AG04450 (cell line): ENCODE measurements at regions not wholly inside any gene's neighbourhood (a gene's known extent, or its start where the extent isn't known, plus 50 kb on each side); places are given as distances from the start of the nearest gene placed in this dataset.

ENCODE experiments used
- CTCF ChIA-PET: fragments of 300-600, 350-600 bp; formaldehyde crosslinking; extraction: SDS; loops from one replicate; lab custom pipeline; 2022; ENCODE audit warnings: antibody characterized with exemption, inconsistent platforms; lab: Charles Lee
- POLR2A ChIA-PET: fragments of 350-600 bp; formaldehyde crosslinking; extraction: SDS; loops from one replicate; lab custom pipeline; 2021; ENCODE audit warnings: antibody characterized with exemption, inconsistent platforms; lab: Yijun Ruan, JAX
- DNase-seq: peaks from one replicate; pipeline ENCODE4 v3.0.0-alpha.2; 2011; ENCODE audit warnings: low read depth, low spot score
- H3K27ac ChIP-seq: one replicate; pipeline ENCODE4 v1.5.1; 2012; ENCODE audit warnings: low read depth, low read length, control low read depth
- H3K27me3 ChIP-seq: one replicate; pipeline ENCODE4 v1.6.0; 2012; ENCODE audit warnings: low read length; ENCODE audit not compliant: control insufficient read depth, insufficient read depth
- H3K4me3 ChIP-seq: 2 replicates; pipeline ENCODE4 v1.5.1; 2011; ENCODE audit warnings: mild to moderate bottlenecking, low read depth, low read length, control low read depth
- H3K9me3 ChIP-seq: 2 replicates; pipeline ENCODE4 v1.5.1; 2012; ENCODE audit warnings: low read length; ENCODE audit not compliant: control insufficient read depth, insufficient read depth
- TF ChIP-seq, protein P1 (sequence below): IDR thresholded peaks from 2 replicates; pipeline ENCODE4 v1.5.1; 2011; ENCODE audit warnings: low read depth, low read length, control low read depth, inconsistent platforms

DNA sequence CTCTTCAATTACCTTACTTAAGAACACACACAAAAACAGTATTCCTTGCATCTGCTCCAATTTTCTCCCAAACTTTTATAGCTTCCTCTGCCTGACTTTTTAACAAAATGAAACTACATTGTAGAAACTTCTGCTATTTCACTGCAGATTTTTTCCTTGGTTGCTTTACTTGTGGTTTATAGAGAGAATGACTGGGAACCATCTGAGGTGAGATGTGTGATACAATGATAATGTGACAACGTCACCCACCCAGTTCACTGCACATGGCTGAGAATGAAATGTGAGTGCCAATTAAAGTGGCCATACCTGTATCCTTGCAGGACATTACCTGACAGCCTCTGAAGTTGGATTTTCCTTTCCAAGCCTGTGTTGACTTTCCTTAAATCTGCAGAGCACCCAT lies 258.4 kb downstream of the CD83 start:
- CTCF ChIA-PET, result no interaction called here
- Histone ChIP-seq H3K27me3 (peaks cover 24% of the 10 kb centered on the region), H3K27ac (no peak overlapping the region), H3K4me3 (no peak overlapping the region), H3K9me3 (no peaks in the 10 kb centered on the region)
- no peak for DNase-seq
- TF ChIP-seq, protein P1, sequence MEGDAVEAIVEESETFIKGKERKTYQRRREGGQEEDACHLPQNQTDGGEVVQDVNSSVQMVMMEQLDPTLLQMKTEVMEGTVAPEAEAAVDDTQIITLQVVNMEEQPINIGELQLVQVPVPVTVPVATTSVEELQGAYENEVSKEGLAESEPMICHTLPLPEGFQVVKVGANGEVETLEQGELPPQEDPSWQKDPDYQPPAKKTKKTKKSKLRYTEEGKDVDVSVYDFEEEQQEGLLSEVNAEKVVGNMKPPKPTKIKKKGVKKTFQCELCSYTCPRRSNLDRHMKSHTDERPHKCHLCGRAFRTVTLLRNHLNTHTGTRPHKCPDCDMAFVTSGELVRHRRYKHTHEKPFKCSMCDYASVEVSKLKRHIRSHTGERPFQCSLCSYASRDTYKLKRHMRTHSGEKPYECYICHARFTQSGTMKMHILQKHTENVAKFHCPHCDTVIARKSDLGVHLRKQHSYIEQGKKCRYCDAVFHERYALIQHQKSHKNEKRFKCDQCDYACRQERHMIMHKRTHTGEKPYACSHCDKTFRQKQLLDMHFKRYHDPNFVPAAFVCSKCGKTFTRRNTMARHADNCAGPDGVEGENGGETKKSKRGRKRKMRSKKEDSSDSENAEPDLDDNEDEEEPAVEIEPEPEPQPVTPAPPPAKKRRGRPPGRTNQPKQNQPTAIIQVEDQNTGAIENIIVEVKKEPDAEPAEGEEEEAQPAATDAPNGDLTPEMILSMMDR, result no peak
- POLR2A ChIA-PET, result no interaction called here

DNA sequence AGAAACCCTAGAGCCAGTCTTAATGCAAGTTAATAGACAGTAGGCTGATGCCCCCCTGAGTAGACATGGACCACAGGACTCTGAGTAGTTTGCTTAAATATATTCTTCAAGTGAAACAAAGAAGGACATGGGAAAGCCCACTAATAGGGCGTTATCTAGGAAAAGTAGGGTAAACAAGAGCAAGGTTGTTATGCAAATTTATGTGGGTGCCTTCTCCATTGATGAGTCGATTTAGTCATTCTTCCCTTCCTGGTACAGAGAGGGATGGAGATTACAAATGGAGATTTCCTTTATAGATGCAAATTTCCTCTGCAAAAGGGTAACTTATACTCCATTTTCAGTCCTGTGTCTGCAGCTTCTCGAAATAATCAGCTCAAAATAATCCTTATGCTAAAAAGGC lies 262.0 kb downstream of the CD83 start:
- no peak overlapping the region for H3K4me3 ChIP-seq
- ChIA-PET CTCF (no interaction called here), POLR2A (no interaction called here)
- H3K27me3 ChIP-seq, result peaks cover 28% of the 10 kb centered on the region
- H3K9me3 ChIP-seq, result no peaks in the 10 kb centered on the region
- DNase-seq, result no peak
- H3K27ac ChIP-seq, result no peak overlapping the region
- TF ChIP-seq, protein P1, result no peak

DNA sequence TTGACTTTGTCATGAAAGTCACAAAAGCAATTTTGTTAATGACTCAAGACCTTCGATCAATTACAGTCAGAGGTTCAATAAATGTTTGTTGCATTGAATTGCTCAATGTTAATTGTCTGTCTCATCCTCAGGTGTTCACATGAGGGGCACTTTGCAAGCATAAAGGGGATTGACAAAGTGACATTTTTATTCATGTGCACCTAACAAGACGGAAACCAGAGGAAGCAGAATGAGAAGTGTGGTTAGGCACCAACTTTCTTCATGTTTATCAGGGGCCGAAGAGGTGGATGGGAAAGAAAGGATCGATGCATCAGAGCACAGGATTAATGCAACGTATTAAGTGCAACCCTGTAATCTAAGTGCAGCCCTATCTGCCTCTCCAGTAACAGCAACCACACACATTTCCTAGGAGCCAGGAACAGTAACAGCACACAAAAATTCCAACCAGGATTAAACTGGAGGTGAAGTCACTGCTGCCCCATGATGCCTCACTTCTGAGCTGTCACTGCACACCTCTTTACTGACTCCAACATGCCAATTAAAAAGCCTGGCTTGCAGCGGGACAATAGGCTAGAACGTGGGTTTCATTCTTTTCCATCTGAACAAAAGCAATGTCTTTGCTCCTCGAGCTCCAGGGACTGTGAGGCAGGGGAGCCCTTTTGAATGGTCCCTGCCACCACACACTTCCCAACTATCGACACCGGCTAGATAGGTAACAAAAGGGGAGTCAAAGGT lies 262.7 kb downstream of the CD83 start:
- H3K27me3 ChIP-seq, result peaks cover 31% of the 10 kb centered on the region
- no peaks in the 10 kb centered on the region for H3K9me3 ChIP-seq
- ChIA-PET POLR2A (no interaction called here), CTCF (no interaction called here)
- DNase-seq, result no peak
- H3K27ac ChIP-seq, result no peak overlapping the region
- H3K4me3 ChIP-seq, result no peak overlapping the region
- TF ChIP-seq, protein P1, result no peak

DNA sequence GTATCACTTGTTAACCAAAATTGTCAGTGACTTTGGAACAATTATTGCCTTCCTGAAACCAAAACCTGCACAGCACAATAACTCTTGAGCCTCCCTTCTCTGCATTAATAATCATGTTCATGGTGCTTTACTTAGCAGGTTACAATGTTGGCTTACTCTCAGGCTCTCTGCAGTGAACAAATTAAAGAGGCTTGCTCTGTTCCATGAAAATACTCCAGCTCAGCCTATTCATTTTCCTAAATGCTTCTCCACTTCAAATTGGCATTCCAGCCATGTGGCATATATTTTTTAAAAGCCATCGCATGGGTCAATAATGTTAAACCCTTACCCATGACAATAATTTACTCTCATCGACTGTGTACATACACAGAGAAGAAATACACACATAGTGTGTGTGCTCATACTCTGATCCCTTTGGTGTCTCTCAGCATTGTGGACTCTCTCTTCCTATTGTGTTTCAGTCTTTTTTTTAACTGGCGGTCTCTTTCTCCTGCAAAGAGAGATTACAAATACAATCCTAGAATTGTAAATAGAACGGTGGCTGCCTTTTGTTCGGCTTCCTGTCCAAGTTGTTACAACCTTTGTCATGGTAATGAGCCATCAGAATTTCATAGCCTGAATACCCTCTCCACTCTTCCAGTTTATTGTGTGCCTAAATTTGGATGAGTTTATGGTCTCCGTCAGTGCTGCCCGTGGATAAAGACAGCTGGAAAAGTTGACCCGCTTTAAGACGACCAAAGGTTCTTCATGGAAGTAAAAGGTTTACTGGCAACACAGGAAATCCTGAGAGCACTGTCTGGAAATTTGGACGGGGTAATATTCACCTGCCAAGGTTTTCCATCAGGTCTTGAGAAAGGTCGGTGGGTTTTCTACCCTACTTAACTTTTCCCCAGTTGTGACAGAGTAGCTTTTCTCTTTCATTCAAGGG lies 263.6 kb downstream of the CD83 start:
- H3K9me3 ChIP-seq, result no peaks in the 10 kb centered on the region
- CTCF ChIA-PET, result no interaction called here
- H3K27ac ChIP-seq, result no peak overlapping the region
- POLR2A ChIA-PET, result no interaction called here
- TF ChIP-seq, protein P1, result no peak
- peaks cover 27% of the 10 kb centered on the region for H3K27me3 ChIP-seq
- no peak for DNase-seq
- H3K4me3 ChIP-seq, result no peak overlapping the region
